Effector memory CD8-positive, alpha-beta T cell (primary cell): ENCODE measurements at regions not wholly inside any gene's neighbourhood (a gene's known extent, or its start where the extent isn't known, plus 50 kb on each side); places are given as distances from the start of the nearest gene placed in this dataset.

Experiments used
- ATAC-seq: fragments of 150-1000 bp; cut with Tn5 transposase; replicated peaks from 2 replicates; pipeline ENCODE4 v1.10.0; 2021; ENCODE audit warnings: mild to moderate bottlenecking, moderate library complexity
- DNase-seq, 3 experiments: peaks; one replicate each; pipeline ENCODE4 v3.0.0; 2021
- H3K27ac Mint-ChIP-seq, 2 donors: one replicate each; pipeline ENCODE4 v1.8.0; 2022; ENCODE audit warnings: mild to moderate bottlenecking in 2 of 2, mixed read lengths in 2 of 2, moderate library complexity in 2 of 2
- H3K27me3 Mint-ChIP-seq, 2 donors: one replicate each; pipeline ENCODE4 v1.8.0; 2022; ENCODE audit warnings: mixed read lengths in 2 of 2
- H3K36me3 Mint-ChIP-seq: one replicate; pipeline ENCODE4 v1.8.0; 2022; ENCODE audit warnings: mild to moderate bottlenecking, moderate library complexity, mixed read lengths; ENCODE audit not compliant: insufficient read depth
- H3K4me1 Mint-ChIP-seq, 2 donors: one replicate each; pipeline ENCODE4 v1.8.0; 2022; ENCODE audit warnings: low read depth in 2 of 2, mixed read lengths in 2 of 2
- H3K4me3 Mint-ChIP-seq, 2 donors: one replicate each; pipeline ENCODE4 v1.8.0; 2022; ENCODE audit warnings: mild to moderate bottlenecking in 2 of 2, mixed read lengths in 2 of 2, moderate library complexity in 2 of 2
- H3K9me3 Mint-ChIP-seq, 2 donors: one replicate each; pipeline ENCODE4 v1.8.0; 2022; ENCODE audit warnings: mixed read lengths in 2 of 2

GRCh38 chr1:221849897-221850296 lies 108.0 kb upstream of the DUSP10 start:
- no peaks in the 10 kb centered on the region for H3K9me3 Mint-ChIP-seq
- H3K36me3 Mint-ChIP-seq, result no peaks in the 10 kb centered on the region
- no peaks in the 10 kb centered on the region for H3K27me3 Mint-ChIP-seq
- ATAC-seq, result no peak
- H3K4me3 Mint-ChIP-seq, result no peak overlapping the region
- no peaks in the 10 kb centered on the region for H3K4me1 Mint-ChIP-seq
- no peak for DNase-seq
- H3K27ac Mint-ChIP-seq, result no peak overlapping the region

- Mint-ChIP-seq H3K4me1 (no peaks in the 10 kb centered on the region), H3K4me3 (no peak overlapping the region), H3K9me3 (no peaks in the 10 kb centered on the region), H3K36me3 (no peaks in the 10 kb centered on the region), H3K27me3 (no peaks in the 10 kb centered on the region), H3K27ac (no peak overlapping the region)
- DNase-seq (no peak), ATAC-seq (no peak)
These were observed 107.2 kb upstream of the DUSP10 start for GRCh38 chr1:221849110-221849509.

GRCh38 chr1:221847676-221848075 lies 105.8 kb upstream of the DUSP10 start:
- Mint-ChIP-seq H3K36me3 (no peaks in the 10 kb centered on the region), H3K27me3 (no peaks in the 10 kb centered on the region), H3K9me3 (no peaks in the 10 kb centered on the region), H3K4me1 (no peaks in the 10 kb centered on the region), H3K4me3 (no peak overlapping the region), H3K27ac (peak overlapping the region in 1 of 2 donors; percentile 46)
- DNase-seq, result no peak
- ATAC-seq, result no peak

- peaks cover 0 to 1% of the 10 kb centered on the region in 2 donors for H3K4me1 Mint-ChIP-seq
- no peak for ATAC-seq
- H3K27me3 Mint-ChIP-seq, result no peaks in the 10 kb centered on the region
- H3K4me3 Mint-ChIP-seq, result no peak overlapping the region
- DNase-seq, result no peak
- H3K36me3 Mint-ChIP-seq, result no peaks in the 10 kb centered on the region
- no peak overlapping the region for H3K27ac Mint-ChIP-seq
- H3K9me3 Mint-ChIP-seq, result no peaks in the 10 kb centered on the region
These were observed 103.9 kb upstream of the DUSP10 start for GRCh38 chr1:221845650-221846371.

GRCh38 chr1:221841983-221842335 lies 100.1 kb upstream of the DUSP10 start:
- ATAC-seq (no peak), DNase-seq (no peak)
- H3K4me3 Mint-ChIP-seq, result no peak overlapping the region
- no peaks in the 10 kb centered on the region for H3K36me3 Mint-ChIP-seq
- peaks cover 25 to 28% of the 10 kb centered on the region in 2 donors for H3K4me1 Mint-ChIP-seq
- H3K9me3 Mint-ChIP-seq, result no peaks in the 10 kb centered on the region
- H3K27me3 Mint-ChIP-seq, result no peaks in the 10 kb centered on the region
- H3K27ac Mint-ChIP-seq, result no peak overlapping the region

GRCh38 chr1:221841251-221841982 lies 99.5 kb upstream of the DUSP10 start:
- Mint-ChIP-seq H3K27me3 (no peaks in the 10 kb centered on the region), H3K27ac (peak overlapping the region; percentile 91 to 93), H3K9me3 (no peaks in the 10 kb centered on the region), H3K4me1 (peaks cover 25 to 28% of the 10 kb centered on the region in 2 donors), H3K36me3 (no peaks in the 10 kb centered on the region), H3K4me3 (no peak overlapping the region)
- ATAC-seq (no peak), DNase-seq (no peak)

- H3K36me3 Mint-ChIP-seq, result no peaks in the 10 kb centered on the region
- H3K27ac Mint-ChIP-seq, result peak overlapping the region; percentile 91 to 93
- H3K4me1 Mint-ChIP-seq, result peaks cover 25 to 28% of the 10 kb centered on the region in 2 donors
- DNase-seq (no peak), ATAC-seq (no peak)
- no peaks in the 10 kb centered on the region for H3K9me3 Mint-ChIP-seq
- H3K4me3 Mint-ChIP-seq, result no peak overlapping the region
- H3K27me3 Mint-ChIP-seq, result no peaks in the 10 kb centered on the region
These were observed 98.8 kb upstream of the DUSP10 start for GRCh38 chr1:221840511-221841243.

GRCh38 chr1:221839782-221840395 lies 98.0 kb upstream of the DUSP10 start:
- DNase-seq, result peak; percentile 66 to 74 (median 73)
- H3K9me3 Mint-ChIP-seq, result no peaks in the 10 kb centered on the region

GRCh38 chr1:221839321-221839720 lies 97.4 kb upstream of the DUSP10 start:
- DNase-seq, result no peak
- Mint-ChIP-seq H3K9me3 (no peaks in the 10 kb centered on the region), H3K36me3 (no peaks in the 10 kb centered on the region), H3K4me1 (peaks cover 25 to 28% of the 10 kb centered on the region in 2 donors), H3K27ac (peak overlapping the region; percentile 91 to 93), H3K27me3 (no peaks in the 10 kb centered on the region), H3K4me3 (peak overlapping the region in 1 of 2 donors; percentile 15)
- no peak for ATAC-seq

More at GRCh38 chr1:221839782-221840395, 98.0 kb upstream of the DUSP10 start:
- Mint-ChIP-seq H3K27ac (peak overlapping the region; percentile 91 to 93), H3K4me3 (peak overlapping the region in 1 of 2 donors; percentile 15), H3K27me3 (no peaks in the 10 kb centered on the region), H3K4me1 (peaks cover 25 to 28% of the 10 kb centered on the region in 2 donors), H3K36me3 (no peaks in the 10 kb centered on the region)
- peak; percentile 96 for ATAC-seq

- Mint-ChIP-seq H3K27me3 (no peaks in the 10 kb centered on the region), H3K4me3 (peak overlapping the region; percentile 32 to 66), H3K9me3 (no peaks in the 10 kb centered on the region), H3K36me3 (no peaks in the 10 kb centered on the region), H3K4me1 (peaks cover 25 to 30% of the 10 kb centered on the region in 2 donors), H3K27ac (peak overlapping the region; percentile 91 to 93)
- ATAC-seq, result peak; percentile 31
- DNase-seq, result peak; percentile 20 to 43 (median 22)
These were observed 96.0 kb upstream of the DUSP10 start for GRCh38 chr1:221837896-221838295.

- Mint-ChIP-seq H3K4me3 (no peak overlapping the region), H3K27me3 (no peaks in the 10 kb centered on the region), H3K36me3 (peaks cover 4% of the 10 kb centered on the region), H3K9me3 (no peaks in the 10 kb centered on the region), H3K27ac (no peak overlapping the region), H3K4me1 (peaks cover 31 to 41% of the 10 kb centered on the region in 2 donors)
- ATAC-seq (no peak), DNase-seq (no peak)
These were observed 93.0 kb upstream of the DUSP10 start for GRCh38 chr1:221834698-221835513.

- Mint-ChIP-seq H3K27ac (peak overlapping the region in 1 of 2 donors; percentile 99), H3K36me3 (peaks cover 4% of the 10 kb centered on the region), H3K27me3 (no peaks in the 10 kb centered on the region), H3K9me3 (no peaks in the 10 kb centered on the region), H3K4me3 (no peak overlapping the region), H3K4me1 (peaks cover 33 to 44% of the 10 kb centered on the region in 2 donors)
- no peak for ATAC-seq
- DNase-seq, result no peak
These were observed 90.7 kb upstream of the DUSP10 start for GRCh38 chr1:221832617-221833016.
